GM12872 (cell line): ENCODE measurements at regions not wholly inside any gene's neighbourhood (a gene's known extent, or its start where the extent isn't known, plus 50 kb on each side); places are given as distances from the start of the nearest gene placed in this dataset.

ENCODE experiments used
- CTCF ChIP-seq: IDR thresholded peaks from 3 replicates; pipeline ENCODE4 v1.5.1; 2011; ENCODE audit warnings: low read depth, mild to moderate bottlenecking, low read length, moderate library complexity; ENCODE audit not compliant: insufficient read depth

GRCh38 chr7:135842446-135843179, 94.0 kb upstream of the FAM180A start:
- no peak for TF ChIP-seq CTCF

GRCh38 chr7:135840591-135840990, 92.0 kb upstream of the FAM180A start:
- TF ChIP-seq CTCF: no peak

- no peak for TF ChIP-seq CTCF
These were observed 89.1 kb upstream of the FAM180A start for GRCh38 chr7:135837675-135838074.

- no peak for TF ChIP-seq CTCF
These were observed 85.7 kb upstream of the FAM180A start for GRCh38 chr7:135834266-135834665.

GRCh38 chr7:135833642-135834041, 85.0 kb upstream of the FAM180A start:
- no peak for TF ChIP-seq CTCF

- no peak for TF ChIP-seq CTCF
These were observed 83.0 kb upstream of the FAM180A start for GRCh38 chr7:135831455-135832195.

- no peak for TF ChIP-seq CTCF
These were observed 80.0 kb upstream of the FAM180A start for GRCh38 chr7:135828604-135829003.
